Neural cell (in vitro differentiated cells): ENCODE measurements at regions not wholly inside any gene's neighbourhood (a gene's known extent, or its start where the extent isn't known, plus 50 kb on each side); places are given as distances from the start of the nearest gene placed in this dataset.

Experiments used
- H2AFZ ChIP-seq: fragments of 200-600, 300-800 bp; sonication (generic), shearing (Covaris generic); 2 replicates; pipeline ENCODE4 v1.6.0; 2014; ENCODE audit warnings: low read depth, mild to moderate bottlenecking, antibody characterized with exemption, low read length, moderate library complexity
- H3F3A ChIP-seq: fragments of 200-600 bp; shearing (Covaris generic); 2 replicates; pipeline ENCODE4 v1.6.1; 2016; ENCODE audit warnings: mild to moderate bottlenecking, moderate library complexity, mixed read lengths, antibody characterized with exemption, low read length; ENCODE audit not compliant: insufficient read depth, poor library complexity, severe bottlenecking
- H3K27ac ChIP-seq: fragments of 200-600, 300-800 bp; sonication (generic), shearing (Covaris generic); 2 replicates; pipeline ENCODE4 v1.5.1; 2014; ENCODE audit warnings: mild to moderate bottlenecking, low read length, moderate library complexity
- H3K27me3 ChIP-seq: fragments of 300-800, 200-600 bp; sonication (generic), shearing (Covaris generic); 2 replicates; pipeline ENCODE4 v1.6.0; 2014; ENCODE audit warnings: mild to moderate bottlenecking, low read depth, low read length, moderate library complexity; ENCODE audit not compliant: insufficient read depth
- H3K36me3 ChIP-seq: fragments of 300-800, 200-600 bp; sonication (generic), shearing (Covaris generic); 2 replicates; pipeline ENCODE4 v1.5.1; 2014; ENCODE audit warnings: mild to moderate bottlenecking, antibody characterized with exemption, low read length, moderate library complexity; ENCODE audit not compliant: insufficient read depth
- H3K4me2 ChIP-seq: fragments of 300-800, 200-600 bp; sonication (generic), shearing (Covaris generic); 2 replicates; pipeline ENCODE4 v1.6.0; 2014; ENCODE audit warnings: mild to moderate bottlenecking, low read length
- H3K4me3 ChIP-seq: fragments of 300-800, 200-600 bp; sonication (generic), shearing (Covaris generic); 2 replicates; pipeline ENCODE4 v1.5.1; 2014; ENCODE audit warnings: mild to moderate bottlenecking, low read length, moderate library complexity
- H3K79me2 ChIP-seq: fragments of 200-600 bp; shearing (Covaris generic); replicated peaks from 2 replicates; pipeline ENCODE4 v1.6.0; 2014; ENCODE audit warnings: mild to moderate bottlenecking, low read length, moderate library complexity; ENCODE audit not compliant: insufficient read depth
- H3K9ac ChIP-seq: fragments of 300-800, 200-600 bp; sonication (generic), shearing (Covaris generic); 2 replicates; pipeline ENCODE4 v1.6.1; 2016; ENCODE audit warnings: mild to moderate bottlenecking, low read length, mixed read lengths
- H3K9me2 ChIP-seq: fragments of 200-600 bp; shearing (Covaris generic); 2 replicates; pipeline ENCODE4 v1.6.1; 2016; ENCODE audit warnings: mild to moderate bottlenecking, low read length, mixed read lengths; ENCODE audit not compliant: insufficient read depth
- H3K9me3 ChIP-seq: fragments of 200-600, 300-800 bp; sonication (generic), shearing (Covaris generic); 2 replicates; pipeline ENCODE4 v1.6.1; 2016; ENCODE audit warnings: mild to moderate bottlenecking, mixed run types, low read length, moderate library complexity, mixed read lengths
- H4K20me1 ChIP-seq: fragments of 200-600 bp; shearing (Covaris generic); 2 replicates; pipeline ENCODE4 v1.6.1; 2016; ENCODE audit warnings: mild to moderate bottlenecking, mixed run types; ENCODE audit not compliant: insufficient read depth
- EP300 ChIP-seq: fragments of 450-650 bp; conservative IDR thresholded peaks from 2 replicates; pipeline ENCODE4 v1.6.1; 2014; ENCODE audit warnings: antibody characterized with exemption, mild to moderate bottlenecking, moderate library complexity; ENCODE audit not compliant: poor library complexity, severe bottlenecking
- EZH2 ChIP-seq: fragments of 200-600, 300-800 bp; shearing (Covaris generic), sonication (generic); IDR thresholded peaks from 2 replicates; pipeline ENCODE4 v1.6.1; 2014; ENCODE audit warnings: antibody characterized with exemption, low read length, borderline replicate concordance, mild to moderate bottlenecking; ENCODE audit not compliant: insufficient read depth, poor library complexity, severe bottlenecking
- MXI1 ChIP-seq: fragments of 450-650 bp; conservative IDR thresholded peaks from 2 replicates; pipeline ENCODE4 v1.6.1; 2014; ENCODE audit warnings: antibody characterized with exemption, mild to moderate bottlenecking; ENCODE audit not compliant: poor library complexity, severe bottlenecking
- POLR2AphosphoS5 ChIP-seq: IDR thresholded peaks from 2 replicates; pipeline ENCODE4 v1.6.1; 2012
- RAD21 ChIP-seq: fragments of 450-650 bp; conservative IDR thresholded peaks from 2 replicates; pipeline ENCODE4 v1.6.1; 2014; ENCODE audit warnings: antibody characterized with exemption, mild to moderate bottlenecking, moderate library complexity
- SMC3 ChIP-seq: fragments of 450-650 bp; conservative IDR thresholded peaks from 2 replicates; pipeline ENCODE4 v1.6.1; 2014; ENCODE audit warnings: antibody characterized with exemption, mild to moderate bottlenecking, moderate library complexity; ENCODE audit not compliant: poor library complexity
- TAF1 ChIP-seq: IDR thresholded peaks from 2 replicates; pipeline ENCODE4 v1.6.1; 2012; ENCODE audit warnings: low read depth
- TF ChIP-seq, protein P1 (sequence below): fragments of 450-650 bp; IDR thresholded peaks from 2 replicates; pipeline ENCODE4 v1.5.1; 2014; ENCODE audit warnings: antibody characterized with exemption, mild to moderate bottlenecking, moderate library complexity; ENCODE audit not compliant: poor library complexity, severe bottlenecking
- TF ChIP-seq, protein P2 (sequence below): IDR thresholded peaks from 2 replicates; pipeline ENCODE4 v1.6.1; 2012; ENCODE audit warnings: borderline replicate concordance

DNA sequence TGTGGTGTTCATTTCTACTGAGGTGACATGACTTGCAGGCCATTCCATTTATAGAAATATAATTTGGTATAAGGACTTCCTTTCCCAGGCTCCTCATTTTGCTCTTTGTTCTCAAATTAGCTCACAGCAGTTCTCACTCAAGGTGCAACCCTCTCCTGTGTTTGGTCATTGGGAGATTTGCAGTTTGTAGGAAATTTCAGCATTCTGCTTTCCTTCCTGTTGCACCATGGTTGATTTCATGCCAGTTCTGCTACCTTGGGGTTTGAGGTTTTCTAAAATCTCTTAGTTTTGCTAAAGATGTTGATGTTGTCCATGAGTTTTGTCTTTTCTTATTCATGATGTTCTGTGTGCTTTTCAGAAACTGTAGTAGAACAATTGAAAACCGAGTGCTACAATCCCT is 65.7 kb upstream of the PROK2 start:
- no peaks in the 10 kb centered on the region for H3K27me3 ChIP-seq
- no peaks in the 10 kb centered on the region for H3K9me3 ChIP-seq
- TF ChIP-seq SMC3, result no peak
- no peak for TF ChIP-seq RAD21
- no peak for TF ChIP-seq EP300
- TF ChIP-seq MXI1, result no peak
- TF ChIP-seq, protein P1, sequence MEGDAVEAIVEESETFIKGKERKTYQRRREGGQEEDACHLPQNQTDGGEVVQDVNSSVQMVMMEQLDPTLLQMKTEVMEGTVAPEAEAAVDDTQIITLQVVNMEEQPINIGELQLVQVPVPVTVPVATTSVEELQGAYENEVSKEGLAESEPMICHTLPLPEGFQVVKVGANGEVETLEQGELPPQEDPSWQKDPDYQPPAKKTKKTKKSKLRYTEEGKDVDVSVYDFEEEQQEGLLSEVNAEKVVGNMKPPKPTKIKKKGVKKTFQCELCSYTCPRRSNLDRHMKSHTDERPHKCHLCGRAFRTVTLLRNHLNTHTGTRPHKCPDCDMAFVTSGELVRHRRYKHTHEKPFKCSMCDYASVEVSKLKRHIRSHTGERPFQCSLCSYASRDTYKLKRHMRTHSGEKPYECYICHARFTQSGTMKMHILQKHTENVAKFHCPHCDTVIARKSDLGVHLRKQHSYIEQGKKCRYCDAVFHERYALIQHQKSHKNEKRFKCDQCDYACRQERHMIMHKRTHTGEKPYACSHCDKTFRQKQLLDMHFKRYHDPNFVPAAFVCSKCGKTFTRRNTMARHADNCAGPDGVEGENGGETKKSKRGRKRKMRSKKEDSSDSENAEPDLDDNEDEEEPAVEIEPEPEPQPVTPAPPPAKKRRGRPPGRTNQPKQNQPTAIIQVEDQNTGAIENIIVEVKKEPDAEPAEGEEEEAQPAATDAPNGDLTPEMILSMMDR, result no peak
- no peak for TF ChIP-seq POLR2AphosphoS5
- TF ChIP-seq EZH2, result no peak
- no peak for TF ChIP-seq TAF1
- TF ChIP-seq, protein P2, sequence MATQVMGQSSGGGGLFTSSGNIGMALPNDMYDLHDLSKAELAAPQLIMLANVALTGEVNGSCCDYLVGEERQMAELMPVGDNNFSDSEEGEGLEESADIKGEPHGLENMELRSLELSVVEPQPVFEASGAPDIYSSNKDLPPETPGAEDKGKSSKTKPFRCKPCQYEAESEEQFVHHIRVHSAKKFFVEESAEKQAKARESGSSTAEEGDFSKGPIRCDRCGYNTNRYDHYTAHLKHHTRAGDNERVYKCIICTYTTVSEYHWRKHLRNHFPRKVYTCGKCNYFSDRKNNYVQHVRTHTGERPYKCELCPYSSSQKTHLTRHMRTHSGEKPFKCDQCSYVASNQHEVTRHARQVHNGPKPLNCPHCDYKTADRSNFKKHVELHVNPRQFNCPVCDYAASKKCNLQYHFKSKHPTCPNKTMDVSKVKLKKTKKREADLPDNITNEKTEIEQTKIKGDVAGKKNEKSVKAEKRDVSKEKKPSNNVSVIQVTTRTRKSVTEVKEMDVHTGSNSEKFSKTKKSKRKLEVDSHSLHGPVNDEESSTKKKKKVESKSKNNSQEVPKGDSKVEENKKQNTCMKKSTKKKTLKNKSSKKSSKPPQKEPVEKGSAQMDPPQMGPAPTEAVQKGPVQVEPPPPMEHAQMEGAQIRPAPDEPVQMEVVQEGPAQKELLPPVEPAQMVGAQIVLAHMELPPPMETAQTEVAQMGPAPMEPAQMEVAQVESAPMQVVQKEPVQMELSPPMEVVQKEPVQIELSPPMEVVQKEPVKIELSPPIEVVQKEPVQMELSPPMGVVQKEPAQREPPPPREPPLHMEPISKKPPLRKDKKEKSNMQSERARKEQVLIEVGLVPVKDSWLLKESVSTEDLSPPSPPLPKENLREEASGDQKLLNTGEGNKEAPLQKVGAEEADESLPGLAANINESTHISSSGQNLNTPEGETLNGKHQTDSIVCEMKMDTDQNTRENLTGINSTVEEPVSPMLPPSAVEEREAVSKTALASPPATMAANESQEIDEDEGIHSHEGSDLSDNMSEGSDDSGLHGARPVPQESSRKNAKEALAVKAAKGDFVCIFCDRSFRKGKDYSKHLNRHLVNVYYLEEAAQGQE, result no peak
- no peak overlapping the region for H3K27ac ChIP-seq
- no peaks in the 10 kb centered on the region for H3K36me3 ChIP-seq
- H3F3A ChIP-seq, result no peaks in the 10 kb centered on the region
- no peak overlapping the region for H3K9ac ChIP-seq
- H2AFZ ChIP-seq, result no peak overlapping the region
- no peaks in the 10 kb centered on the region for H3K9me2 ChIP-seq
- H3K79me2 ChIP-seq, result no peaks in the 10 kb centered on the region
- H3K4me2 ChIP-seq, result no peak overlapping the region
- H4K20me1 ChIP-seq, result no peaks in the 10 kb centered on the region
- H3K4me3 ChIP-seq, result no peak overlapping the region

DNA sequence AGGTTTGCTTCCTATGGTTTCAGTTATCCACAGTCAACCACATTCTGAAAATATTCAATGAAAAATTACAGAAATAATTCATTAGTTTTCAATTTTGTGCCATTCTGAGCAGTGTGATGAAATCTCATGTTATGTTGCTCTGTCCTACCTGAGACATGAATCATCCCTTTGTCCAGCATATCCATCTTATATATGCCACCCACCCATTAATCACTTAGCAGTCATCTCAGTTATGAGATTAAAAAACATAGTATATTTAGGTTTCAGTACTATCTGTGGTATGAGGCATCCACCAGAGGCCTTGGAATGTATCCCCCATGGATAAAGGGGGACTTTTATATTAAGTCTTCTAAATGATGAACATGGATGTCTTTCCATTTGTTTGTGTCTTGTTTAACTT is 64.7 kb upstream of the PROK2 start:
- Histone ChIP-seq H3K27me3 (no peaks in the 10 kb centered on the region), H3K79me2 (no peaks in the 10 kb centered on the region), H3F3A (no peaks in the 10 kb centered on the region), H3K36me3 (no peaks in the 10 kb centered on the region), H2AFZ (no peak overlapping the region), H3K9me2 (no peaks in the 10 kb centered on the region), H4K20me1 (no peaks in the 10 kb centered on the region), H3K27ac (no peak overlapping the region), H3K9me3 (no peaks in the 10 kb centered on the region), H3K9ac (no peak overlapping the region), H3K4me3 (no peak overlapping the region), H3K4me2 (no peak overlapping the region)
- TF ChIP-seq SMC3 (no peak), EZH2 (no peak), TAF1 (no peak), EP300 (no peak), MXI1 (no peak), POLR2AphosphoS5 (no peak), RAD21 (no peak)
- TF ChIP-seq, protein P1, result no peak
- TF ChIP-seq, protein P2, result no peak
